DMS 273 (cell line): ENCODE measurements at regions not wholly inside any gene's neighbourhood (a gene's known extent, or its start where the extent isn't known, plus 50 kb on each side); places are given as distances from the start of the nearest gene placed in this dataset.
A peak's percentile ranks its signal among the peaks of the same experiment; 100 is the strongest.

ENCODE experiments used
- DNase-seq: peaks from one replicate; lab custom pipeline; 2025; ENCODE audit not compliant: unreplicated experiment; lab: John Stamatoyannopoulos, UW

- no peak for DNase-seq
These were observed 464.1 kb downstream of the TNS1 start for GRCh38 chr2:217538719-217539118.

DNA sequence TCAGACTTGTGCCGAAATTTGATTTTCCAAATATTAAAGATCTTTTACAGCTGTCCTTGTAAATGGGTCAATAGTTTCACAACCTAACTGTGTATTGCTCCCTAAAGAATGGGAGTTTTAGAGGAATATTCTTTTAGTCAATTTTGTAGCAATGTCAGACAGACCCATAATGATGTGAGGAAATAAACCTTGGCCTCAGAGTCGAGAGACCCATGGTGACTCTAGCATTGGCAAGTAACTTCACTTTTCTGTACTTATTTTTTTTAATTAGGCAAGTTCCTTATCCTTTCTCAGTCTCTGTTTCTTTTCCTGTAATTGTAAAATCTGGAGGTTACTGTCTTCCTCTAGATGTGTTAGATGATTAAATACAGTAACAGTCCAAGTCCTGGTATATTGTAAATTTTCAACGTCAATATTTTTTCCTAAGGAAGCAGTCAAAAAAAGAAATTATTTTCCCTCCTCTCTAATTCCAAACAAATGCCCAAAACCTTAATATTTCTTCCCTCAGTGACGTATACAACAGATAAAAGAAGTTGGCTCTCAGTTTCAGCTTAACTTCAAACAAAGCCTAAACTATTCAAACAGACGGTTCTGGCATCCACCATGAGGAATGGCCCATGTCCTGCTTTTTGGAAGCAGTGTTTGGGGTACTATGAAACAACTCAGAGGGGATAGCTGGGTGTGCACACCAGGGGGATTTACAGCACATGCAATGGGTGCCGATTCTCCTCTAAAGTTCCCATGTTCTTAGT lies 466.7 kb downstream of the TNS1 start:
- no peak for DNase-seq

- DNase-seq: no peak
These were observed 472.3 kb downstream of the TNS1 start for GRCh38 chr2:217530392-217531090.

- no peak for DNase-seq
These were observed 473.5 kb downstream of the TNS1 start for GRCh38 chr2:217529271-217529670.

- DNase-seq: no peak
These were observed 475.1 kb downstream of the TNS1 start for GRCh38 chr2:217527590-217528202.

DNA sequence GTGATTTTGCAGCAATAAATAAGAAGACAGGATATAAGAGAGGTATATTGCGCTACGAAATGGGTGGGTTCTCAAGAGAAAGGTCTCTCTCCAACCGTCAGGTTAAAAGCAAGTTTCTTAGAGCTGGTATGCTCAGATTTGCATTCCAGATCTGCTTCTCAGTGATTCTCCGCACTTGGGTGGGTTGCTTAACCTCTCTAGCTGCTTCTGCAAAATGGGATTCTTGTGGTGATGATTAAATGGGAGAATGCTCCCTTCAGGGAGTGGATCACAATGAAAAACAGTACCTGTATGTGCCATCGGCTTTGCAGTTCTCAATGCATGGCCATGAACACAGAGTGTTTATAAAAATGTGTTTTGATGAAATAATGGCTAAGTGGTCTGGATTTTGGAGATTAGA lies 477.7 kb downstream of the TNS1 start:
- DNase-seq: no peak

GRCh38 chr2:217523286-217523685 lies 479.5 kb downstream of the TNS1 start:
- no peak for DNase-seq

DNA sequence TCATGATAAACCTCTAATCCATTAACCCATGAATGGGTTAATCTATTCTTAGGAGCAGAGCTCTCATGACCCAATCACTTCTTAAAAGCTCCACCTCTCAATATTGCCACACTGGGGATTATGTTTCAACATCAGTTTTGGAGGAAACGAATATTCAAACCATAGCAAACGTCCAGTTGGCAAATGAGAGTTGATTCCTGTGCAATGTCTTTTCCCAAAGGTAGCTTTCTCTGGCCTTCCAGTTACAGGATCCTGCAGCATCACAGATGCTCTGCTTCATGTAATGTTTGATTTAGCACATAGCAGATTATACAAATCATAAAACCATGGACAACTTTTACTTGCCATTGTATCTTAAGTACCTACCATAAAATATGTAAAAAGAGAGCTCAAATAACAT lies 481.0 kb downstream of the TNS1 start:
- no peak for DNase-seq

DNA sequence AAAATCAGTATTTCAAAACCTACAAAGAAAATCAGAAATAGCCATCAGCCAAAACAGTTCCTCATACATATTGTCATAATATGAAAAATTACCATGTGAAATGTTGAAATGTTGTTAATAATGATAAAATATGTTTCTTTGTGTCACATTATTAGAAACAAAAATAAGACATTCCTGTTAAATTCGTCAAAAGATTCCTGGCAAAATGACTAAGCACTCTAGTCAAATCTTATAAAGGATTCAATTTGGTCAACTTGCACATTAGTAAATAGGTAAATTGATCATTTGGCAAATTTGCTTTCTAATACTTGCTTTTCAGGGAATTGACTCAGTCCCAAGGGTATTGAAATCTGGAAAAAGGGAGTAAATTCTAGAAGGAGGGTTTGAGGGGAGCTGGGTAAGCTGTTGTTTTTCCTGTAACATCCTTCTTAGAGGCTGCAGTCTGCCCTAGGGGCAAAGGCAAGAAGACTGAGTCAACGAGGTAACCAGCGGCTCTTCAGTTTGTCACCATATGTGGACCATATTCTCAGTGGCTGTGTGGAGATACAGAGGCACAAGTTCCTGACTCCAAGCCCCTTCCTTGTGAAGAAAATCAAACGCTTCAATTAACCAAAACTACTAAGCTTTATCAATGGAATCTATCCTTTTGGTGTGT lies 482.3 kb downstream of the TNS1 start:
- DNase-seq: no peak

DNA sequence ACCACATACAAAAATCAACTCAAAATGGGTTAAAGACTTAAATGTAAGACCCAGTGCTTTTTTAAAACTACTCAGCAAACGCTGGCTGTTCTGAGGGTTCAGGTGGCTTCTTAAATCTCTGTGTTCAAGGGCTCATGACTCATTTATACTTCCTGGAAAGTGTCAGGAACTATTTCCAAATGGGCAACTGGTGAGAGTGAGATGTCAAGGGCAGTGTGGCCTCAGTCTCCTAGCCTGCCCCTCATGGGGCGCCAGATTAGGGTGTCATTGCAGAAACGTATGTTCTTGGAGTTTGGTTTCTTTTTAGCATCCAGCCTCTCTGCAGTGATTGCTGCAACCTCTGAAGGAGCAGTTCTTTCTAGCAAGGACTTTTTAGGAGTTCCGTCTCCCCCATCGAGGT lies 485.4 kb downstream of the TNS1 start:
- DNase-seq: no peak

DNA sequence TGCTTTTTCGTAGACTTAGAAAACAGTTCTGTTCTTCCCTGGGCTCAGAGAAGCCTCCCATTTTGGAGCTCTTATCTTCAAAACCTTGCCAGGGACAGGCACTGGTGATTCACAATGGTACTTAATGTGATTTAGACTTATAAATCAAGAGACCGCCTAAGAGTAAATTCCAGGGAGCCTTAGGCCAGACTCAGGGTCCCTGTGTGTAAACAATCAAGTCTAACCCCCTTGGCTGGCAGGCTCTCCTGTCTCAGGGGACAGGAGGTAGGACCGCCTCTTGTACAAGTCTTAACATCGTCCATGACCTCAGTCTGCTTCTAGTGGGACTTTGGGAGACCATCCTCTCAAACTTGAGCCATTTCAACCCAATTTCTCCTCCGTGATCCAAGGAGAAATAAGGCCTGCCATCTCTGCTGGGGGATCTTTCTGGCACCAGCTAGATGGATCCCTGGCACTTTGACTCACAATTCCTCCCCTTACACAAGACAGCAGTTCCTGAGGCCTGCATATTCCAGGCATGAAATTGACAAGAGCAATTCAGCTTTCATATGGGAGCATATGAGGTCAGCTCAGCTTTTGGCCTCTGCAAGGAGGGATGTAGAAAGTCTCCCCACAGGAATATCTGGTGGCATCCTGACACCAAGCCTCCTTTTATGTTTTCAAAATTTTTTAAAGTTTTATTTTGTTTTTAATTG lies 487.0 kb downstream of the TNS1 start:
- no peak for DNase-seq

- no peak for DNase-seq
These were observed 489.5 kb downstream of the TNS1 start for GRCh38 chr2:217513258-217513657.

GRCh38 chr2:217512728-217513127 lies 490.1 kb downstream of the TNS1 start:
- no peak for DNase-seq

DNA sequence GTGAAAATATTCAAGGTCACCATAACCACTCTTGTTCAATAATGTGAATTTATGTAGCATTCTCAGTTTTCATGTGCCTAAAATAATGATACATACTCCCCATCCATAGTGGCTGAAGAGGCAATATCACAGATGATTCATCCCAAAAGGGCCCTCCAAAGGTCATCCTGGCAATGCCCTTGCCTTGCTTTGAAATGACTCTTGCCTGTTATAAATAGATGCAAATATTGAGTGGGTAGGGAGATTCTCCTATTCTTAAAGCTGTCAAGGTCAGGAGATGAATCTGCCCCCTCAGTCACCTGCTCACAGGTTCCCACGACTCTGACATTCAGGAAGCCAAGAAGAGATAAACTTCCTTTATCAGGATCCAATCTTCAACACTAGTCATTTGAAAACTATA lies 490.5 kb downstream of the TNS1 start:
- no peak for DNase-seq

GRCh38 chr2:217511850-217512249 lies 490.9 kb downstream of the TNS1 start:
- DNase-seq: no peak

- DNase-seq: peak; percentile 90
These were observed 492.0 kb downstream of the TNS1 start for GRCh38 chr2:217510771-217511291.

DNA sequence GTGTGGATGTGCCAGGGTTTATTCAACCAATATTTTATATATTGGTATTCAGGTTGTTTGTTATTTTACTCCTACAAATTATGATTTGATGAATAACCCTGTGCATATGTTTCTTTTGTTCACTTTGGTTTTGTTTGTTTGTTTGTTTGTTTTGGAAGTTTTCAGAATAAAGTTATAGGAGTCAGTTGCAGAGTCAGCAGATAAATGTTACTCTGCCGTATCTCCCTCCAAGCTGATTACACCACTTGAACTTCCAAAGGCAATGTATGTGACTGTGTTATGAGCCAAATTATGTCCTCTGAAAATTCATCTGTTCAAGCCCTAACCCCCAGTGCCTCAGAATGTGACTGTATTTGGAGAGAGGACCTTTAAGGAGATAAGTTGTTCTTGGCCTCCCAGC lies 497.5 kb downstream of the TNS1 start:
- DNase-seq: no peak

- no peak for DNase-seq
These were observed 500.9 kb downstream of the TNS1 start for GRCh38 chr2:217501887-217502286.

DNA sequence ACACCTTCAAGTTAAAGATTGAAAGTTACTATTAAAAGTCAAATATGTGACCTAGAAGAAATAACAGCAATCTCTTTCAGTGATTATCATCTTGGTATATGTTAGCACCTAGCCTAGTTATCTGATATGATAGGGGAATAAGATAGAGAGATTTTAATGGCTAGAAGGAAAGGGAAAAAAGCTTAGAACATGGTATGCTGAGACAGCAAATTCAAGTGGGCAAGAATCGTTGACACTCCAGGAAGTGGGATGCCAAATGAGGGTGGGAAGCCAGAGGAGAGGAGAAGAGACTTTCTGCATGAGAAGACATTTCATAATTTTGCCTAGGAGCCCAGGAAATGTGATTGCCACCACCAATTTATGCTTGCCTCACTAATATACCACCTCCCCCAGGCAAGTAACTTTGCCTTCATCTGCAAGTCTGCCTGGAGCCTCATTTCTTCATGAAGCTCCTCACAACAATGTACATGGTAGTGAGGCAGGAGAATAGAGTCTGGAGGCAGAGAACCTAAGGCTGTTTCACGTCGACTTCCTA lies 504.9 kb downstream of the TNS1 start:
- DNase-seq: no peak

DNA sequence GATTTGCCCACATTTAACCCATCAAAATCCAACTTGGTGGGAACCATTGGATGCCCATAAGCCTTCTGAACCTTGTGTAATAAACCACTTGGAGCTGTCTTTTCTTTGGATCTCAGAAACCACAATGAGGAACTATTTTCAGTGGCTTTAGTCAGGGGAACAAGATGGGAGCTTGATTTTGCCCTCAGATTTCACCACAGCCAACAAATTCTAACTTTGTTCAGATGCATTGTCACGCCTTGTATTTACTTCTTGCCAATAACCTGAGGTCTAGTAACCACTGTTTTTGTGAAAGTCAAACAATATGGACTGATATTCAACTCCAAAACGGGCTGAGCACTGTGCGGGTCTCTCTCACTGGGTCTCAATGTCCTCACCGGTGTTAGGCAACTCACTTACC lies 508.2 kb downstream of the TNS1 start:
- DNase-seq: no peak

DNA sequence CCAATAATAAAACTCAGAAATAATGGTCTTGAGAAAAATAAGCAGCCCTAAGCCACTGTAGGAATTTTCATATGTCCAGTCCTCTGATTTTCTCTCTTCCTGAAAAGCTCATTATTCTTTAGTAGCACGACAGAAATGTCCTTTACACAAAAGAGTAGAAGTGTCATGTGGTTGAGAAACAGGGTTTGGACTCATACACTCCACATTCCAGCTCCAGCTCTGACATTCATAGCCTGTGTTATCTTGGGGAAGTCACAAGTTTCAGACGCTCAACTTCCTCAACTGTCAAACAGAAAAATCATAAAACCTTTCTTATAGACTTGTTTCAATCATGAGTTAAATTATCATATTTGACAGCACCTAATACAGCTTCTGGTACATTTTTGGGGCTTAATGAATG lies 511.5 kb downstream of the TNS1 start:
- no peak for DNase-seq
